ENCODE measurements at regions not wholly inside any gene's neighbourhood (a gene's known extent, or its start where the extent isn't known, plus 50 kb on each side); places are given as distances from the start of the nearest gene placed in this dataset.

DNA sequence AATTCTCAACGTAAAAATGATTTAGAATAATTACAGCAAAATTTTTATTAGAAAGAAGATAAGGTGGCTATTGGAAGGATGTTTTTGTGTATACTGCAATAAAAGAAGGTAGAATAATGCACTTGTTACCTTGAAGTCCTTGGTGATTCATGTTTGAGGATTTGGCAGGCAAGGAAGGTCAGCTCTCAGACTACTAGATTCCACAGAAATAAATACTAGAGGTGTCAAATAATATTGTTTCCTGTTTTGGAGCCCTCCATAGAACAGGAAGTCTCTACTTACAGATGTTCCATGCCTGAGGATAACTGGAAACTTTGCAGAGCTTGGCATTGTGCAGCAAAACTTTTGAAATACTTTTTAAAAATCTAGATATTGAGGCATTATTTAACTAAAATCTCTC is 284.3 kb upstream of the SYT1 start:
- ATAC-seq (ENCODE audit: low read depth) = no peak
- no peak overlapping the region for H2BK20ac ChIP-seq (ENCODE audit: low read depth, low read length)
- BruUV-seq (replicated peaks) = no TSS peak
- no peak overlapping the region for H3K18ac ChIP-seq (ENCODE audit: low read depth, low read length)
- no peak overlapping the region for H3K4ac ChIP-seq (ENCODE audit: low read depth, low read length)
- H3K9me3 ChIP-seq (ENCODE audit: control insufficient read depth, insufficient read depth, low read length) = peaks cover 2% of the 10 kb centered on the region; the same call in 1 of the 2 replicates
- no peak overlapping the region for H2BK5ac ChIP-seq (ENCODE audit: low read depth, low read length, poor library complexity, severe bottlenecking)
- dilution Hi-C loops (cut with HindIII; ENCODE audit: low sequenced_read_pairs, unreplicated experiment) (no loop called here), intact Hi-C loops (cut with micrococcal nuclease) (loop anchor here (5.0 to 10.0 kb wide), 4 partner anchors 188 to 578 kb away; no protein-coding TSS in a partner anchor), in situ Hi-C loops (cut with MboI; ENCODE audit: low sequenced_read_pairs) (no loop called here)
- POLR2A ChIA-PET (ENCODE audit: unreplicated experiment) = no interaction called here
- H4K5ac ChIP-seq (ENCODE audit: low read depth, low read length) = no peak overlapping the region
- H2AK9ac ChIP-seq (replicated peaks; ENCODE audit: low read depth, low read length, poor library complexity) = no peak overlapping the region
- H2BK120ac ChIP-seq (ENCODE audit: low read depth, low read length) = no peak overlapping the region
- no peaks in the 10 kb centered on the region for H3K9me1 ChIP-seq (ENCODE audit: insufficient read depth, low read length)
- TF ChIP-seq MXI1 (IDR thresholded peaks at IDR 0.05; ENCODE audit: borderline replicate concordance, low read depth, low read length) (no peak), CTCF (conservative IDR thresholded peaks at IDR 0.05; ENCODE audit: low read depth, low read length) (no peak), RCOR1 (IDR thresholded peaks at IDR 0.05; ENCODE audit: insufficient replicate concordance, low read length) (no peak), MAFK (IDR thresholded peaks at IDR 0.05; ENCODE audit: low read depth, low read length) (no peak), SMC3 (IDR thresholded peaks at IDR 0.05; ENCODE audit: low read depth, low read length) (no peak), RFX5 (IDR thresholded peaks at IDR 0.05; ENCODE audit: low read depth, low read length) (no peak), FOS (IDR thresholded peaks at IDR 0.05; ENCODE audit: low read depth, low read length) (no peak), MAZ (IDR thresholded peaks at IDR 0.05; ENCODE audit: borderline replicate concordance, low read depth, low read length) (no peak), POLR2A (IDR thresholded peaks at IDR 0.05; ENCODE audit: low read depth, low read length) (no peak), BHLHE40 (IDR thresholded peaks at IDR 0.05; ENCODE audit: low read depth, low read length) (no peak), USF2 (IDR thresholded peaks at IDR 0.05; ENCODE audit: low read depth, low read length) (no peak)
- TF ChIP-seq, protein P1, sequence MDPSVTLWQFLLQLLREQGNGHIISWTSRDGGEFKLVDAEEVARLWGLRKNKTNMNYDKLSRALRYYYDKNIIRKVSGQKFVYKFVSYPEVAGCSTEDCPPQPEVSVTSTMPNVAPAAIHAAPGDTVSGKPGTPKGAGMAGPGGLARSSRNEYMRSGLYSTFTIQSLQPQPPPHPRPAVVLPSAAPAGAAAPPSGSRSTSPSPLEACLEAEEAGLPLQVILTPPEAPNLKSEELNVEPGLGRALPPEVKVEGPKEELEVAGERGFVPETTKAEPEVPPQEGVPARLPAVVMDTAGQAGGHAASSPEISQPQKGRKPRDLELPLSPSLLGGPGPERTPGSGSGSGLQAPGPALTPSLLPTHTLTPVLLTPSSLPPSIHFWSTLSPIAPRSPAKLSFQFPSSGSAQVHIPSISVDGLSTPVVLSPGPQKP (IDR thresholded peaks at IDR 0.05; ENCODE audit: borderline replicate concordance, low read depth, low read length) = no peak
- H3K79me1 ChIP-seq (ENCODE audit: low read depth in 1 of 2, low read length in 2 of 2) = no peaks in the 10 kb centered on the region
- no peaks in the 10 kb centered on the region for H3K27me3 ChIP-seq (ENCODE audit: control insufficient read depth, insufficient read depth, low read length)
- no peak overlapping the region for H2AK5ac ChIP-seq (ENCODE audit: low read depth, low read length)
- no peak overlapping the region for H2AFZ ChIP-seq (replicated peaks; ENCODE audit: low read length, poor library complexity)
- DNase-seq = no peak
- no peak overlapping the region for H3K56ac ChIP-seq (ENCODE audit: extremely low read depth, insufficient read depth, low read length)
- no peak overlapping the region for H3K4me3 ChIP-seq (ENCODE audit: insufficient read depth, low read depth, low read length)
- H3K4me2 ChIP-seq (ENCODE audit: low read depth, low read length) = no peak overlapping the region
- H3K9ac ChIP-seq (ENCODE audit: low read depth, low read length) = no peak overlapping the region
- H4K20me1 ChIP-seq (ENCODE audit: insufficient read depth, low read length) = no peaks in the 10 kb centered on the region
- no peak overlapping the region for H3K27ac ChIP-seq (ENCODE audit: insufficient read depth, low read length)
- no CpG with 5 or more reads among the region's 1 CpG for WGBS, 2 experiments (ENCODE audit: extremely low coverage in 2 of 2, insufficient read length in 1 of 2)
- no peak overlapping the region for H4K8ac ChIP-seq (ENCODE audit: low read depth in 2 of 2, low read length in 2 of 2)
- no peaks in the 10 kb centered on the region for H3K36me3 ChIP-seq (ENCODE audit: control insufficient read depth, insufficient read depth, low read length)
- CTCF ChIA-PET = interaction anchor here (1.4 kb wide), 1 partner anchor 13 kb away, joined by 3 read pairs; no protein-coding TSS in a partner anchor
- H4K91ac ChIP-seq (ENCODE audit: insufficient read depth, low read depth, low read length) = no peak overlapping the region
- H2BK15ac ChIP-seq (ENCODE audit: low read depth, low read length) = no peak overlapping the region
- H3K14ac ChIP-seq (replicated peaks; ENCODE audit: low read depth, low read length) = no peak overlapping the region
- no peaks in the 10 kb centered on the region for H3K4me1 ChIP-seq (ENCODE audit: control insufficient read depth, insufficient read depth, low read length)
- no peak overlapping the region for H3K23ac ChIP-seq (ENCODE audit: low read depth, low read length)
